ENCODE measurements at regions not wholly inside any gene's neighbourhood (a gene's known extent, or its start where the extent isn't known, plus 50 kb on each side); places are given as distances from the start of the nearest gene placed in this dataset.

- no peak for DNase-seq (ENCODE audit: low read depth, low spot score)
Measured at GRCh38 chr20:59431014-59431413, 130.6 kb downstream of the EDN3 start.

- DNase-seq (ENCODE audit: low read depth, low spot score) = no peak
Measured at GRCh38 chr20:59434960-59435359, 134.5 kb downstream of the EDN3 start.

DNA sequence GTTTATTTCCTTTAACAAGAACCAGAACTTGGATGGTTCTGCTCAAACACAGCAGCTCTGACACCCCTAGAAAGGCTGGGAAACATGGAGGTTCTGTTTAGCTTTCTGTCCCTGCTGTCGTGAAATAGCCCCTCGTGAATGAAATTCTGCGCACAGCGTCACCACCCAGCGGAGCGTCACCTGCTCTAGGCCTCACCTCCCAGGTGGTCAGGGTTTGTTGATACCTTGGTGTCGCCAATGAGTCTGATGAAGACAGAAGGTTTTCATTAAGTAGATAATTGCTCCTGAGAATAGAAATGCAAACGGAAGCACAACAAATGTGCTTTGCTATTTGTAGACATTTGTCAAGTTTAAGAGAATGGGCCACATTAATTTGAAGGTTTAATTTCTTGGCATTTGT, 135.1 kb downstream of the EDN3 start:
- DNase-seq (ENCODE audit: low read depth, low spot score) = no peak

GRCh38 chr20:59437601-59438031, 137.2 kb downstream of the EDN3 start:
- DNase-seq (ENCODE audit: low read depth, low spot score) = no peak

DNA sequence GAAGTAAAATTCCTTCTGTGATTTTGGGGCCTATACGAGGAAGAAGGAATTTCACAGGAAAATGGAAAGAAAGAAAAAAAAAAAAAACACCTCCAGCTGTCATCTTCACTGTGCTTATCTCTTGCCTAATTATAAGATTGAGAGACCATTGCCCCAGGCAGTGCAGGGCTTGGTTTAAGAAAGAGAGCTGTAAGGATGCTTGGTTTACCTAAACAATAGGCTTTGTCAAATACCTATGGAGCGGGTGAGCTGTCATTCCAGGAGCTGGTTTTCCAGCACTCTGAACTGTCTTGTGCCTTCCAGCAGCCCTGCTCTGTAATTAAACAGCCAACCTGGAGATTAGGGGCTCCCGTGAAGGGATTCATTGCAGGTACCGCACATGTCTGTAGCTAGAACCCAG, 137.8 kb downstream of the EDN3 start:
- DNase-seq (ENCODE audit: low read depth, low spot score) = peak; percentile 85

GRCh38 chr20:59439243-59439642, 138.8 kb downstream of the EDN3 start:
- no peak for DNase-seq (ENCODE audit: low read depth, low spot score)

DNA sequence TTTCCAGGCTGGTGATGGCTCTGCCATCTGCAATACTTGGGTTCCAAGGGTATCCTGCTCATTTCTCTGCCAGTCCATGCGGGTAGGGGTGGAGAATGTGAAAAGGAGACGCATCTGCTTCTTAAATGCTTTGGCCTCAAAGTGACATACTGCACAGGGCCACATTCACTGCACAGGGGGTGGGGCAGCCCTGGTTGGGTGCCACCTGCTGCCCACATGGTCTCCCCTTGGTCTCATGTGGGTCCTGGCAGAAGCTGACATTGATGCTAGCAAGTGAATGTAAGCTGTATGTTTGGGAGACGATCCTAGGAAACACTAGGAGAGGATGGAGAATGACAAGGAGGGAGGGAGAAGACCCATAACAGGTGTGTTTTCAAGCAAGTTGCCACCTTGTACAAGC, 140.9 kb downstream of the EDN3 start:
- DNase-seq (ENCODE audit: low read depth, low spot score) = no peak

- DNase-seq (ENCODE audit: low read depth, low spot score) = no peak
Measured at GRCh38 chr20:59441860-59442810, 141.7 kb downstream of the EDN3 start.

DNA sequence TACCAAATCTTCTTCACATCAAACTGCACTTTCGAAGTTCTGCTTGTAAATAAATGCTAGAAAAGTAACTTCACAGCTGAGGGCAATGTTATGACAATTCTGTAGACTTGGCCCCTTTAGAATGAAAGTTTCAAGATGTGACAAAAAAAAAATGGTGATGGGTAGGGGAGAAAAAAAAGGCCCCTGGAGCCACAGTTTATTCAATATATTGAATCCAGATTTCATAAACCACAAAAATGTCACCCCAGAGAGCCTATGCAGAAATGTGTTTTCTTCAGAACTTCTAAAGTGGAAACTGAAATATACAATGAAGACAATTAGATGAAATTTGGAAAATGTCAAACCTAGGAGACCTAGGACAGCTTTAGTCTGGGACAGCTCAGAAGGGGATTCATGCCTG, 143.1 kb downstream of the EDN3 start:
- DNase-seq (ENCODE audit: low read depth, low spot score) = no peak

DNA sequence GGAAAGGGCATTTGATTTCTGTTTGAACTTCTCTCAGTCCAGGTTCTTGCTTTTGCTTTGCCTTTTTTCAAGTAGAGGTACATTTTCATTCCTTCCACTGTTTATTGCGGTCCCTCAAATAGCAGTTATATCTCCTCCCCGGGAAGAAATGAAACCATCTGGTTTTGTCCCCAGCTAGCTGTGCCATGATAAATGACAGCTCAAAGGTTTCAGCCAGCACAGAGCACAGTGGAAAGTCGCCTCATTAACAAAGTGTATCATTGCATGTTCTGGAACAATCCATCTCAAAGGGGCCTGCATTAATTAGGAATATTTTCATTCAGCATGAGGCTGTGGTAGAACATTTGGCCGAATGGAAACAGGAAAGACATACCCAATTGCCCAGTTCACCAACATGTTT, 146.0 kb downstream of the EDN3 start:
- no peak for DNase-seq (ENCODE audit: low read depth, low spot score)

- DNase-seq (ENCODE audit: low read depth, low spot score) = peak; percentile 57
Measured at GRCh38 chr20:59448196-59448595, 147.8 kb downstream of the EDN3 start.

DNA sequence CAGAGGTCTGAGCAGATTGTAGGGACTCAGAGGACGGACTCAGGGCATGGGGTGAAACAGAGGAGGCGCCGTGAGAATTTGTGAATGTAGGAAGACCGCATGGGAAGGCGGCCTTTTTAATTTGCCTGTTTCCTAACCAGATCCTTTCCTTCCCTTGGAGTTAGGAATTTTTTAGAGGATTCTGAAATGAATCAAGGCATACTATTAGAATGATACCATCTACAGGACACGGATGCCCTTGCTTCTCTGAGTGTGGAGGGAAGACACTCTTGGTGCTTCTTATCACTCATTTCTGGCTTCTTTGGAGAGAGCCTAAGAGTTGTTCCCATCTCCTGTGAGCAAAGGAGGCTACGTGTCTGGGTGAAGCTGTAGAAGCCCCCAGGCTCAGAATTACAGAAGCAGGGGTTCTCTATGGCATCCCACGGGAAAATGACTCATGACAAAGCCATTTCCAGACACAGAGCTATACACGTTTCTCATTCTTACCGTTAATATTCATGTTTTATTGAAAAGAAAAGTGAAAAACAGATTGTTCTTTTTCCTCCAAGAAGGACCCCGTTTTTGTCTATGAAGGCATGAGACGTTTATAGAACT, 148.5 kb downstream of the EDN3 start:
- no peak for DNase-seq (ENCODE audit: low read depth, low spot score)

GRCh38 chr20:59451066-59451630, 150.7 kb downstream of the EDN3 start:
- DNase-seq (ENCODE audit: low read depth, low spot score) = no peak

- DNase-seq (ENCODE audit: low read depth, low spot score) = no peak
Measured at GRCh38 chr20:59451641-59452040, 151.2 kb downstream of the EDN3 start.

GRCh38 chr20:59452856-59453255, 151.5 kb upstream of the PHACTR3 start:
- DNase-seq (ENCODE audit: low read depth, low spot score) = no peak

- no peak for DNase-seq (ENCODE audit: low read depth, low spot score)
Measured at GRCh38 chr20:59453759-59454560, 150.4 kb upstream of the PHACTR3 start.

DNA sequence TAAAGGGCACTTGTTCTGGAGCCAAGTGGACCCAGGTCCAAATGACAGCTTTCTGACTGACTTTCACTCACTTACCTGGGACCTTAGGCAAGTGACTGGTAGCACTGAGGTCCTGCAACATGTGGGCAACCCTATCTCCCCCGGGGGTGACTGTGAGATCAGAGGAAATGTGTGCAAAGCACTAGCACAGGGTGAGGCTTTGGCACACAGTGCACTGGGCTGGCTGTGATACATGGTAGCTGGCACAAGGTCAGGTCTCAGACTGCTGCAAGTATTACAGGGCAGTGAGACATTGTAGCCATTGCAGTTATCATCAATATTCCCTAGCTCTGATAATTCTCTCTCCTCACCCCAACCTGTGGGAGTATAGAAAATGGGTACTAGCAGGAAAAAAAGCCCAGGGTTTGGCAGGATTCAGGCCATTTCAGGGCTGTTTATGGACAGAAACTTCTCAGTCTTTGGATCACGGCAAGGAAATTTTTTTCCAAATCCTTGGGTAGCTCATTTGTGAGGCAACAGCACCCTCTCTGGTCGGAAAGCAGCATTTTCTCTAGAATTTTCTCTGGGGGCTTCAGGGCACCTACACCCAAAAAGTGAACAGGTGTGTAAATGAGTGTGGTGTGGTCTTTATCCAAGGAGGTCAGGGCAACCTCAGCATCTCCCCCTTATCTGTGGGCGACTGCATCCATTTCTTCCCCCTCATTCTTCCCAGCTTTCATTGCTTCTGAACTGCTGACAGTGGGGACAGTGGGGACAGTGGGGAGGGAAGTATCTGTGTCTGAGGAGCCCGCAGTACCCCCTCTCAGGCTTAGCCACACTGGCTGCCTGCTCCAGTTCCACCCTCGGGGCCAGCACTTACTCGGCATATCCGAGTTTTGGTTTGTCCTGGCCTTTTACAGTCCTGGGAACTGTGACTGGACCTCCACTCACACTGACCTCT, 148.7 kb upstream of the PHACTR3 start:
- peak; percentile 55 for DNase-seq (ENCODE audit: low read depth, low spot score)

- DNase-seq (ENCODE audit: low read depth, low spot score) = peak; percentile 43
Measured at GRCh38 chr20:59456342-59457279, 147.7 kb upstream of the PHACTR3 start.

DNA sequence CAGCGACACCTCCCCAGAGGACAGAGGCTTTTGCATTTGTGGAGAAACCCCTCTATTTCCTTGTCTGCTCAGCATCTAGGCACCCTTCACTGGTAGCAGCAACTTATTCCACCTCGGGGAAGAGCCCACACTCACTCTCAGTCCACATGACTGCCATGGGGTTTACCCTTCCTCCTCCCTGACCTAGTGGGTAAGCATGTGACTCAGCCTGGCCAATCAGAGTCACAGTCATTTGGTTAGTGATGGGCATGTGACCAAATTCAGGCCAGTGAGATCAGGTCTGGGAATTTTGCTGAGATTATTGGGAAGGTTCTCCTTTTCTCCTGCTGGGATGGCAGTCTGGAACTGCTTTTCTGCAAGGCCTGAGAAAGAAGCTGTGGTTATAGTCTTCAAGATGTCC, 145.7 kb upstream of the PHACTR3 start:
- no peak for DNase-seq (ENCODE audit: low read depth, low spot score)

DNA sequence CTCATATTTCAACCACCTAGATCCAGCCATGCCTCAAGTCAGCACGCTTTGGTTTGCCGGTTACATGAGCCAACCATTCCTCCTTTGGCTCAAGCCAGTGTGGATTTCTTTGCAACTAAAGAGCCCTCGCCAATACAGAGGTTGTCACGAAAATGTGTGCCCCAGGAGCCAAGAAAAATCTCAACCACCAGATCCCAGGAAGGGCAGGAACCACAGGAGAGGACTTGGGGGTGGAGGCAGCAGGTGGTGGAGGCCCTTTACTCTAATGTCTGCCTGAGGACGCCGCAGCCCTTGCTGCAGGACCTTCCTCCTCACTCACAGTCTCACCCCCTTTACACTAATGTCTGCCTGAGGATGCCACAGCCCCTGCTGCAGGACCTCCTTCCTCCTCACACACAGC, 144.8 kb upstream of the PHACTR3 start:
- DNase-seq (ENCODE audit: low read depth, low spot score) = no peak

Data from ELF-1 (cell line).